Stomach smooth muscle (tissue), 2 donors: ENCODE measurements at regions not wholly inside any gene's neighbourhood (a gene's known extent, or its start where the extent isn't known, plus 50 kb on each side); places are given as distances from the start of the nearest gene placed in this dataset.
"Not testable (repeated sequence)": the region's sequence is repeated elsewhere in the genome, so short reads cannot be mapped to it uniquely, and the experiment has no call there.

ENCODE experiments used
- H3K27ac ChIP-seq: one replicate; pipeline ENCODE4 v1.7.0; 2013; ENCODE audit warnings: mild to moderate bottlenecking, low read length, inconsistent platforms
- H3K27me3 ChIP-seq, 2 donors: one replicate each; pipeline ENCODE4 v1.7.0; 2013; ENCODE audit warnings: low read length in 2 of 2; ENCODE audit not compliant: insufficient read depth in 2 of 2, control insufficient read depth in 1 of 2
- H3K36me3 ChIP-seq, 2 donors: one replicate each; pipeline ENCODE4 v1.7.0; 2013; ENCODE audit warnings: low read length in 2 of 2; ENCODE audit not compliant: control insufficient read depth in 2 of 2, insufficient read depth in 2 of 2
- H3K4me1 ChIP-seq: one replicate; pipeline ENCODE4 v1.7.0; 2013; ENCODE audit warnings: low read length; ENCODE audit not compliant: control insufficient read depth, insufficient read depth
- H3K4me3 ChIP-seq, 2 donors: one replicate each; pipeline ENCODE4 v1.7.0; 2013; ENCODE audit warnings: low read length in 2 of 2
- H3K9ac ChIP-seq, 2 donors: one replicate each; pipeline ENCODE4 v1.7.0; 2013; ENCODE audit warnings: low read length in 2 of 2, mild to moderate bottlenecking in 1 of 2
- H3K9me3 ChIP-seq, 2 donors: one replicate each; pipeline ENCODE4 v1.7.0; 2013; ENCODE audit warnings: low read length in 2 of 2; ENCODE audit not compliant: control insufficient read depth in 2 of 2
- donor health status: healthy.
- donor health status: Pancreatic carcinoma.

DNA sequence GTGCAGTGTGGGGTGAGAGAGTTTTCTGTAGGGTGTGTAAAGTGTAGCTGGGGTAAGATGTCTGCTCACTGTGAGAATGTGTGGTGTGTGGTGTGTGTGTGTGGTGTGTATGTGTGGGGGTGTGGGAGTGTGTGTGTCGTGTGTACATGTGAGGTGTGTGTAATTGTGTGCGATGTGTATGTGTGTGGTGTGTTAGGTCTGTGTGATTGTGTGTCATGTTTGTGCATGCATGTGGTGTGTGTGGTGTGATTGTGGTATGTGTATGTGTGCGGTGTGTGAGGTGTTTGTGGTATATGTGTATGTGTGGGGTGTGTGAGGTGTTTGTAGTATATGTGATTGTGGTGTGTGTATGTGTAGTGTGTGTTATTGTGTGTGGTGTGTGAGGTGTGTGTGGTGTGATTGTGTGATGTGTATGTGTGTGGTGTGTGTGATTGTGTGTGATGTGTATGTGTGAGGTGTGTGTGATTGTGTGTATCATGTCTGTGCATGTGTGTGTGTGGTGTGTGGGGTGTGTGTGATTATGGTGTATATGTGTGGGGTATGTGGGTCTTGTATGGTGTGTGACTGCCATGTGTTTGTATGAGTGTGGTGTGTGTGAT lies 241.7 kb upstream of the HDAC4 start:
- Histone ChIP-seq H3K36me3 (no peaks in the 10 kb centered on the region), H3K27me3 (peaks cover 5 to 7% of the 10 kb centered on the region in 2 donors), H3K9me3 (peaks cover 0 to 2% of the 10 kb centered on the region in 2 donors), H3K27ac (no peak overlapping the region), H3K9ac (no peak overlapping the region), H3K4me3 (no peak overlapping the region), H3K4me1 (no peaks in the 10 kb centered on the region)

GRCh38 chr2:239641904-239642303 lies 241.1 kb upstream of the HDAC4 start:
- H3K27me3 ChIP-seq, H3K4me1 ChIP-seq, H3K4me3 ChIP-seq, H3K27ac ChIP-seq, H3K9me3 ChIP-seq, H3K9ac ChIP-seq, H3K36me3 ChIP-seq: not testable (repeated sequence)

- Histone ChIP-seq H3K9ac (no peak overlapping the region), H3K4me3 (no peak overlapping the region), H3K4me1 (no peaks in the 10 kb centered on the region), H3K36me3 (no peaks in the 10 kb centered on the region), H3K9me3 (peaks cover 0 to 2% of the 10 kb centered on the region in 2 donors), H3K27ac (no peak overlapping the region), H3K27me3 (peaks cover under 1 to 2% of the 10 kb centered on the region in 2 donors)
Observed at GRCh38 chr2:239640676-239641578, 240.1 kb upstream of the HDAC4 start.

- no peaks in the 10 kb centered on the region for H3K36me3 ChIP-seq
- peaks cover 0 to 2% of the 10 kb centered on the region in 2 donors for H3K27me3 ChIP-seq
- peaks cover 0 to 2% of the 10 kb centered on the region in 2 donors for H3K9me3 ChIP-seq
- H3K4me3 ChIP-seq = no peak overlapping the region
- H3K4me1 ChIP-seq = no peaks in the 10 kb centered on the region
- no peak overlapping the region for H3K9ac ChIP-seq
- H3K27ac ChIP-seq = no peak overlapping the region
Observed at GRCh38 chr2:239640210-239640609, 239.4 kb upstream of the HDAC4 start.

GRCh38 chr2:239639421-239640185 lies 238.8 kb upstream of the HDAC4 start:
- Histone ChIP-seq H3K9me3 (peaks cover 0 to 2% of the 10 kb centered on the region in 2 donors), H3K27me3 (peaks cover 0 to 2% of the 10 kb centered on the region in 2 donors), H3K4me1 (no peaks in the 10 kb centered on the region), H3K9ac (no peak overlapping the region), H3K36me3 (no peaks in the 10 kb centered on the region), H3K4me3 (no peak overlapping the region), H3K27ac (no peak overlapping the region)

GRCh38 chr2:239638376-239638775 lies 237.6 kb upstream of the HDAC4 start:
- Histone ChIP-seq H3K36me3 (no peaks in the 10 kb centered on the region), H3K9me3 (peaks cover 0 to 2% of the 10 kb centered on the region in 2 donors), H3K27ac (no peak overlapping the region), H3K4me1 (no peaks in the 10 kb centered on the region), H3K4me3 (no peak overlapping the region), H3K27me3 (no peaks in the 10 kb centered on the region), H3K9ac (no peak overlapping the region)

DNA sequence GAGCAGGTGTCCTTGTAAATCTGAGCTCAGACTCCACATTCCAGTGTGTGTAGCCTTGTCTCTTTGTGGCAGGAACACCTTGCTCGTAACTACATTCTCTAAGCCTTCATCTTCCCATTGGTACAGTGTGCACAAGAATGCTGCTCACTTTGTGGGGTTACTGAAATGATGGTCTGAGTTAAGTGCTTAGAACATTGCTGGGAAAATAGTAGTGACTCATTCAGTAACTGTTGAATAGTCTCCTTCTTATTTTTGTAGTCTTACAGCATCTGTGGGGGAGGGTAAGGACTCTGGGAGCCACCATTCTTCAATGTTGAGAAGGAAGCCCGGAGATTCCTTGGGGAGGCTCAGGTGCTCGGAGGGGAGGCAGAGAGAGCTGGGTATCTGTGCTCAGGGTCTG lies 236.0 kb upstream of the HDAC4 start:
- Histone ChIP-seq H3K27ac (no peak overlapping the region), H3K4me1 (no peaks in the 10 kb centered on the region), H3K4me3 (no peak overlapping the region), H3K27me3 (no peaks in the 10 kb centered on the region), H3K9me3 (peaks cover 0 to 2% of the 10 kb centered on the region in 2 donors), H3K9ac (no peak overlapping the region), H3K36me3 (no peaks in the 10 kb centered on the region)

GRCh38 chr2:239634769-239635168 lies 233.9 kb upstream of the HDAC4 start:
- Histone ChIP-seq H3K9ac (no peak overlapping the region), H3K27ac (no peak overlapping the region), H3K4me3 (no peak overlapping the region), H3K27me3 (no peaks in the 10 kb centered on the region), H3K36me3 (no peaks in the 10 kb centered on the region), H3K9me3 (peaks cover 0 to 2% of the 10 kb centered on the region in 2 donors), H3K4me1 (peaks cover 10% of the 10 kb centered on the region)

GRCh38 chr2:239630618-239631286 lies 229.9 kb upstream of the HDAC4 start:
- Histone ChIP-seq H3K9me3 (no peaks in the 10 kb centered on the region), H3K36me3 (no peaks in the 10 kb centered on the region), H3K4me1 (peaks cover 10% of the 10 kb centered on the region), H3K27me3 (no peaks in the 10 kb centered on the region), H3K9ac (no peak overlapping the region), H3K4me3 (no peak overlapping the region), H3K27ac (no peak overlapping the region)

GRCh38 chr2:239629926-239630617 lies 229.3 kb upstream of the HDAC4 start:
- H3K4me1 ChIP-seq = peaks cover 10% of the 10 kb centered on the region
- no peak overlapping the region for H3K4me3 ChIP-seq
- H3K36me3 ChIP-seq = no peaks in the 10 kb centered on the region
- no peak overlapping the region for H3K27ac ChIP-seq
- no peaks in the 10 kb centered on the region for H3K9me3 ChIP-seq
- no peak overlapping the region for H3K9ac ChIP-seq
- no peaks in the 10 kb centered on the region for H3K27me3 ChIP-seq
